ENCODE measurements at regions not wholly inside any gene's neighbourhood (a gene's known extent, or its start where the extent isn't known, plus 50 kb on each side); places are given as distances from the start of the nearest gene placed in this dataset.

- DNase-seq (ENCODE audit: low read depth): no peak
Observed at GRCh38 chr2:196384729-196385128, 213.4 kb upstream of the STK17B start.

GRCh38 chr2:196389670-196390069 lies 218.3 kb upstream of the STK17B start:
- DNase-seq (ENCODE audit: low read depth): no peak

- no peak for DNase-seq (ENCODE audit: low read depth)
Observed at GRCh38 chr2:196390243-196391148, 219.1 kb upstream of the STK17B start.

DNA sequence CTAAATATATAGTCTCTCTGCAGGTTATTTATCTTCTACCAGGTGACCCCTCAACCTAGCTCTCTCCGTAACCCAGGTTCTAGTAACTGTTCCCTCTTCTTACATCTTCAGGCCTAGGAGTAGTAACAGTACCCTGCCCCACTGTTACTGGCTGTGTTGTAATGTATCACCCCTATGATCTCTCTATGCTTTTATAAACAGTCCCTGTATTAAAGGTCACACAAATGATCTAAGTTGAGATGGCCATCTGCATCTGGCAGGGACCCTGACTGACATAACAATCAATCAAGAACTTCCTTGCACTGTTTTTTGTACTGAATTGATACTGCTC lies 219.7 kb upstream of the STK17B start:
- no peak for DNase-seq (ENCODE audit: low read depth)

- no peak for DNase-seq (ENCODE audit: low read depth)
Observed at GRCh38 chr2:196399096-196399495, 227.7 kb upstream of the STK17B start.

DNA sequence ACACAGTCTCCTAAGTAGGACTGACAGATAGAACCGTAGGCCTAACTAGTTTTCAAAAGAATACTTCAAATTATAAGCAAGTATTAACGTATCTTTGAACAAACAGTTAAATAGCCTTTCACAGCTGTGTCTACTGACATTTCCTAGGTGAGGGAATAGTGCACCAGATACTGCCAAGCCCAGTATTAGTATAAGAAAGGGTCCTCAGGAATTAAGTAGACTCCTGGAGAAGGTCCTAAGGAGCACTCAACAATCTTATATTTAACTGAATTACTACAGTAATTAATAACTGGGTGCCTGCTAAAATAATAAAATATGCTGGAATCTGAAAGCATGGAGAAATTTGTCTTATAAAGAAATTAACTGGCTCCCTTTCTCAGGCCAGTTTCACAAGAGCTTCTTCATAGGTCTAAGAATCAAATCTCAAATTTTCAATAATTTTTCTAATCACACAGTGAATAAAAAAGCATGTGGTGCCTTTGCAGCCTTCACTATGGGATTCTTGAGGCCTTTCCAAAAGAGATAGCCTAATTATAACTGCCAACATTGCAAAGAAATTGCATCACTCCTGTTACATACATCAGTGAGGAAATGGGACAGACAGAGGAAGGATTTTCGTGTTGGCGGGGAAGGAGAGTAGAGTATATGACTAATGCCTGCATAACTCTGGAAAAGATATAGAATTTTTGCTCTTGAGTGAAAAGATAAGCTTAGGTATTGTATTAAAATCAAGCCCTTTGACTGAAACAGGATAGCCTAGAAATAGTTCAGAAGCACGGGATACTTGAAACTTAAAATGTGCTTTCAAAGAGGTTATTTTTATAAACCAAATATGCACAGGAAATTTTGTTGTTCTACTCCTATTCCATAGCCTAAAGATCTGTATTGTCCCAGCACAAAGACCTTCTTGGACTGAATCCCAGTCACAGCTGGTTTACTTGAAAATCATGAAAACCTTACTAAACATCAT lies 228.6 kb upstream of the STK17B start:
- DNase-seq (ENCODE audit: low read depth): peak; percentile 41

DNA sequence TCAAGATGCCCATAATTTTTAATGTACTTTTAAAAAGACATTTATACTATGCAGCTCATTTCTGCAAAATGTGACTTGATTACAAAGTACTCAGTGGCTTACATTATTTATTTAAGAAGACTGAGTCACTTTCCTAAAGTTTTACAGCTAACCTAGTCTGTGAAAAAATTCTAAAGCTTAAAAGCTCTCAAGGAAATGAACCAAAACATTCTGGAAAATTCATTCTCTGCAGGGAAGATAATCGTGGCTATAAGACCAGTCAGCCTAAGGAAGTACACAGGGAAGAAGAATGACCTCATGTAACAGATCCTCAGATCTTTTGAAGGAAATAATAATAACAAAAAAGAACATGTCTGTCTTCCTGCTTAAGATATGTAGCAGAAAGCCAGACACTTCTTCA lies 232.1 kb upstream of the STK17B start:
- no peak for DNase-seq (ENCODE audit: low read depth)

DNA sequence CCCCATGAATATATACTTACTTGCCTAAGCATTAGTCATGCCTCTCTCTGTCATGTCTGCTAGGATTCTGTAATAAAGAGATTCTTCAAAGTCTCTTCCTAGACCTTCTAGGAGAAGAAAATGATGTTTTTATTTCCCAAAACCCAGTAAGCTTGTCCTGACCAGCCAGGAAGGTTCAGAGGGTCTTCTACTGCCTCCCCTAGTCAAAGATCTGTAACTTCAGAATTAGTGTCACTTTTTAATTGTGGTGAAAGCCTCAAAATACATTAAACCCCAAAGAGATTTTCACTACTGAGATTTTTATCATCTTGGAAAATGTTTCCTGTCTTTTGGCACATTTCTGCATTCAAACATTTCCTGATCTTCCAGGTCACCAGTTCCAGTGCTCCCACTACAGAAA lies 232.9 kb upstream of the STK17B start:
- no peak for DNase-seq (ENCODE audit: low read depth)

- DNase-seq (ENCODE audit: low read depth): no peak
Observed at GRCh38 chr2:196407675-196408264, 231.7 kb upstream of the CCDC150 start.

DNA sequence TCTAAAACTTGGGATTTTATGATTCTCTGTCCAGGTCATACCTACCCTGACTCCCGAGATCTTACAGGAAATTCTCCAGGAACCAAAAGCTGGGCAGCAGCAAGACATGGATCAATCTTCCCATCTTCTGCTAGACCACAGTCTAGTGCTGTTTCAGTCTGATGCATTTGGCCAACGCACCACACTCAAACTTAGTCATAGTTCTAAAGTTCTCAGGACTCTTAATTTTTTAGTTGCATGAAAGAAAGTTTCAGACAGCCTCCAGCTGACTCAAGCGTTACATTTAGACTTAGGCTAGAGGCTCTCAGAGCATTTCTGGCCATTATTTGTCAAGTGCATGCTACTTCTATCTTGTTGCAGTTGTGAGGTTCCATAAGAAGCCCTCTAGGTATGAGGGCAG lies 230.1 kb upstream of the CCDC150 start:
- no peak for DNase-seq (ENCODE audit: low read depth)

DNA sequence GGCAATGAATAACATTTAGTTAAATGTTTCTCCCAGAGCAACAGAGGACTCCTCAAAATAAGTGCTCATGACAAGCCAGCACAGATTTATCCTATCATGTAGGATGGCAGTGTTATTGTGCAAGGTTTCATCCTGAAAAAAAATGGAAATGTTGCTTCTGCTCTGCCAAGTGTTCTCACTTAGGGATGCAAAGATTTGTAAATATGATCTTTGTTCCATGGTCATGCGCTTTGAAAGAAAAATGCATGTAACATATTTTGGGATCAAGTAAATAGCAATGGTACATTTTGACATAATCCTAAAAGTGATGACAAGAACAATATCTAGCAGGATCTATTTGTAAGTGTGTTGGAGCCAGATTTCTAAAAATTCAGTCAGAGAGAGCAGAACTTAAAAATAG lies 229.5 kb upstream of the CCDC150 start:
- no peak for DNase-seq (ENCODE audit: low read depth)

GRCh38 chr2:196413821-196414274 lies 225.7 kb upstream of the CCDC150 start:
- DNase-seq (ENCODE audit: low read depth): peak; percentile 67

GRCh38 chr2:196415384-196415783 lies 224.1 kb upstream of the CCDC150 start:
- DNase-seq (ENCODE audit: low read depth): no peak

GRCh38 chr2:196420143-196420542 lies 219.4 kb upstream of the CCDC150 start:
- DNase-seq (ENCODE audit: low read depth): no peak

- DNase-seq (ENCODE audit: low read depth): no peak
Observed at GRCh38 chr2:196421880-196422279, 217.6 kb upstream of the CCDC150 start.

DNA sequence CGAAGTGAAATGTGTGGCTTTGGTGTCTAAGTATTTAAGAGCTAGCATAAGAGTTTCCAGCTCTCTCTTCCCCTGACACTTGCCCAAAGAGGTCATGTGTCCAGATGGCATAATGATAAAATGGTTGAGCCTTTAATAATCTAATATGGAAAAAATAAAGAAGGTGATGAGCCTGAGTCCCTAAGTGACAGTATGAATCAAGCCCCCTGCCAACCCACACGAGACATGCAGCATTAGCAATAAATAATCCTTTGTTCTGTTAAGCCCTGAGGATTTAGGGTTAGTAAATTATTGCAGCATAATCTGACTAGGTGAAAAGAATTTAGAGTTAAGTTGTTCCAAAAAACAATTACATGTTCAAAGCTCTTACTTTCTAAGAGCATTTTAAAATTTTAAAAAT lies 217.2 kb upstream of the CCDC150 start:
- no peak for DNase-seq (ENCODE audit: low read depth)

DNA sequence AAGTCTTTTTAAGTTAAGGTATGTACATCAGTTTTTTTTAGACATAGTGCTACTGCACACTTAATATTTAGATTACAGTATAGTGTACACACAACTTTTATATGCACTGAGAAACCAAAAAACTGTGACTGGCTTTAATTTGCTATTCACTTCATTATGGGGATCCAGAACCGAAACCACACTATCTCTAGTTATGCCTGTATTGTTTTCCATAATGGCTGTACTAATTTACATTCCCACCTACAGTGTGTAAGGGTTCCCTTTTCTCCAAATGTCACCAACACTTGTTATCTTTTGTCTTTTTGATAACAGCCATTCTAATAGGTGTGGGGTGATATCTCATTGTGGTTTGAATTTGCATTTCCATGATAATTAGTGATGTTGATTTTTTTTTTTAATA lies 213.4 kb upstream of the CCDC150 start:
- no peak for DNase-seq (ENCODE audit: low read depth)

DNA sequence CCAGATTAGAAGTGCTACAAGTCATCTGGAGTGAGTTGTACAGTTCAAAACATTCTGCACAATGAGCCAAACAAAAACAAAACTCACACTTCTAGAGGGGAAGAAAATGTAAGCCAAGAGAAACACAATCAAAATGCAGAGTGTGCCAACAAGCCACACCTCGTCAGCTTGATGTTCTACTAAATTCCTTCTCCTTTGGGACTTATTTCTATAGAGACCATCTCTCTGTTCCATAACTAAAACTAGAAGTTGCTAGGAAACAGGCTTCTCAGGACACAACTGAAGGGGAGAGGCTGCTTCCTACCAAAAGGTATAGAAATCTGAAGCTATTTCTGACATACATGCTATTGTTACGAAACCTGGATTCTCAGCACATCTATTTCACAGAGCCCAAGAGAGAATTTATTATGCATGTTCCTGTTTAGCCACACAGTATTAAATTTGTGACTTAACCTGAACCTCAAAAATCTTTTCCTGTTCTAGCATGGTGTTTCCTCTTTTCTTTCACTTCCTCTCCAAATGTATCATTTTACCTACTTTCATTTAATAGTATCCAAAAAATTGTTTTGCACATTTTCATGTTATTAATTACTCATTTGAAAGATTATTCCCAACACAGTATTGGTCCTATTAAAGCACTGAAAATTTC lies 211.4 kb upstream of the CCDC150 start:
- DNase-seq (ENCODE audit: low read depth): no peak

- DNase-seq (ENCODE audit: low read depth): no peak
Observed at GRCh38 chr2:196431076-196431475, 208.4 kb upstream of the CCDC150 start.

DNA sequence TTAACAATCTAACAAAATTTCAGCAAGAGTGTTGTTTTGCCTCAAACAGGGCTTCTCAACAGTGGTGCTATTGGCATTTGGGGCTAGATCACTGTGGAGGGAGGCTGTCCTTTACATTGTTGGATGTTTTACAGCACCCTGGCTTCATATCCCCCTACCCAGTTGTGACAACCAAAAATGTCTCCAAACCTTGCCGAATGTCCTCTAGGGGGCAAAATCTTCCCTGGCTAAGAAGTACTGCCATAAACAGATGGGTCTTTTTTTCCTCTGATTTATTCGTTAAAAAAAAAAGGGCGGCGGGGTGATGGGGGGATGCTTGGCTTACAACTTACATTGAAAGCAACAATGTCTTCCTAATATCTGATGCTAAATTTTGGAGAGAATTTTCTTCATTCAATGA lies 207.6 kb upstream of the CCDC150 start:
- DNase-seq (ENCODE audit: low read depth): peak; percentile 35

DNA sequence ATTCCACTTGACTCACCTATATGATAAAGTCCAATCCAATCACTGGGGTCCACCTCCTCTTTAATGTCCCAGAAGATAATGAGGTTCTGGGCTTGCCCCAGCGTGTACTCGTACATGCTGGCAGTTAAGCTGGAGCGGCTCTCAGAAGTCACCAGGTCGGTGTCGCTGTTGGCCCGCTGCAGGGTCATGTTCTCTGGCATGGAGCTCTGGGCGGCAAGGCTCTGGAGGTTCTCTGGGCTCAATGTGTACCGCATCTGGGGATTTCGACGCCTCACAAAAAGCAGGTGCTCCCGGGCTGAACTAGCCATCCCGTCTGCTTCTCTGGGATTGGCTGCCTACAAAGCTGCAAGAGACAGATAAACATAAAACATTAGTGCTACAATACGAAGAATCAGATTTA lies 206.4 kb upstream of the CCDC150 start:
- DNase-seq (ENCODE audit: low read depth): no peak

All from myocyte (in vitro differentiated cells).